Left lung (tissue), 4 donors: ENCODE measurements at regions not wholly inside any gene's neighbourhood (a gene's known extent, or its start where the extent isn't known, plus 50 kb on each side); places are given as distances from the start of the nearest gene placed in this dataset.

Experiments
- ATAC-seq: fragments of 200-7000 bp; cut with Tn5 transposase; one replicate; pipeline ENCODE4 v1.9.1; 2020; ENCODE audit warnings: moderate library complexity
- DNase-seq, 4 donors: peaks; one replicate each; pipeline ENCODE4 v3.0.0-alpha.2; 2013 to 2020
- H3K27ac ChIP-seq, 2 donors: fragments of 200-600 bp; sonication (generic) in 1 of 2; one replicate each; pipeline versions ENCODE4 v1.5.0 to v1.8.0; 2020 to 2021
- H3K27me3 ChIP-seq, 2 donors: fragments of 200-600 bp; sonication (generic) in 1 of 2; one replicate each; pipeline versions ENCODE4 v1.5.0 to v1.8.0; 2020 to 2021
- H3K36me3 ChIP-seq, 2 donors: fragments of 200-600 bp; sonication (generic) in 1 of 2; one replicate each; pipeline versions ENCODE4 v1.5.0 to v1.8.0; 2020 to 2021
- H3K4me1 ChIP-seq, 2 donors: fragments of 200-600 bp; one replicate each; pipeline ENCODE4 v1.8.0; 2021
- H3K4me3 ChIP-seq, 2 donors: fragments of 200-600 bp; sonication (generic) in 1 of 2; one replicate each; pipeline versions ENCODE4 v1.5.0 to v1.8.0; 2020 to 2021; ENCODE audit warnings: mild to moderate bottlenecking in 1 of 2
- H3K9me3 ChIP-seq, 2 donors: fragments of 200-600 bp; sonication (generic) in 1 of 2; one replicate each; pipeline versions ENCODE4 v1.5.0 to v1.8.0; 2020 to 2021
- CTCF ChIP-seq, 2 donors: fragments of 200-600 bp; sonication (generic) in 1 of 2; IDR thresholded peaks; one replicate each; pipeline versions ENCODE4 v1.5.0 to v1.8.0; 2021; ENCODE audit warnings: antibody characterized with exemption in 2 of 2
- intact Hi-C, 2 donors: fragments of 100-400 bp; cut with DNase I; formaldehyde crosslinking; loops; one replicate each; pipeline versions ENCODE4 v1.11.2 to v1.14.2; 2022
- donor health status: DM: no; HTN: yes; CAD: no.
- donor health status: DM: no; HTN: no; CAD: no.

- no peaks in the 10 kb centered on the region for H3K27me3 ChIP-seq
- ATAC-seq (no peak), DNase-seq (no peak)
- no peak for TF ChIP-seq CTCF (IDR thresholded peaks at IDR 0.05)
- intact Hi-C loops = no loop called here
- no peaks in the 10 kb centered on the region for H3K4me1 ChIP-seq
- H3K27ac ChIP-seq = no peak overlapping the region
- no peaks in the 10 kb centered on the region for H3K36me3 ChIP-seq
- H3K9me3 ChIP-seq = no peaks in the 10 kb centered on the region
- H3K4me3 ChIP-seq = no peak overlapping the region
Measured at GRCh38 chr1:55646181-55646580, 431.0 kb upstream of the USP24 start.

GRCh38 chr1:55645270-55645669 lies 430.1 kb upstream of the USP24 start:
- no peak for ATAC-seq
- Histone ChIP-seq H3K27me3 (no peaks in the 10 kb centered on the region), H3K4me3 (no peak overlapping the region), H3K36me3 (no peaks in the 10 kb centered on the region), H3K9me3 (no peaks in the 10 kb centered on the region), H3K27ac (no peak overlapping the region), H3K4me1 (no peaks in the 10 kb centered on the region)
- DNase-seq = no peak
- intact Hi-C loops = no loop called here
- TF ChIP-seq CTCF (IDR thresholded peaks at IDR 0.05) = no peak

GRCh38 chr1:55641947-55642346 lies 426.8 kb upstream of the USP24 start:
- no peak for DNase-seq
- H3K9me3 ChIP-seq = no peaks in the 10 kb centered on the region
- intact Hi-C loops = no loop called here
- no peak overlapping the region for H3K4me3 ChIP-seq
- no peak for TF ChIP-seq CTCF (IDR thresholded peaks at IDR 0.05)
- H3K36me3 ChIP-seq = no peaks in the 10 kb centered on the region
- no peaks in the 10 kb centered on the region for H3K27me3 ChIP-seq
- no peak for ATAC-seq
- H3K4me1 ChIP-seq = no peaks in the 10 kb centered on the region
- no peak overlapping the region for H3K27ac ChIP-seq

- intact Hi-C loops = no loop called here
- peak overlapping the region in 1 of 2 donors; percentile 27 for H3K27ac ChIP-seq
- no peaks in the 10 kb centered on the region for H3K9me3 ChIP-seq
- no peak for TF ChIP-seq CTCF (IDR thresholded peaks at IDR 0.05)
- no peaks in the 10 kb centered on the region for H3K36me3 ChIP-seq
- peak; percentile 41 for ATAC-seq
- H3K27me3 ChIP-seq = no peaks in the 10 kb centered on the region
- no peaks in the 10 kb centered on the region for H3K4me1 ChIP-seq
- peak in 1 of 4 donors; percentile 58 for DNase-seq
- no peak overlapping the region for H3K4me3 ChIP-seq
Measured at GRCh38 chr1:55640708-55641473, 425.7 kb upstream of the USP24 start.

- ATAC-seq (no peak), DNase-seq (no peak)
- TF ChIP-seq CTCF (IDR thresholded peaks at IDR 0.05) = no peak
- H3K36me3 ChIP-seq = no peaks in the 10 kb centered on the region
- intact Hi-C loops = no loop called here
- H3K9me3 ChIP-seq = no peaks in the 10 kb centered on the region
- no peak overlapping the region for H3K27ac ChIP-seq
- H3K4me1 ChIP-seq = no peaks in the 10 kb centered on the region
- H3K27me3 ChIP-seq = no peaks in the 10 kb centered on the region
- no peak overlapping the region for H3K4me3 ChIP-seq
Measured at GRCh38 chr1:55639526-55639925, 424.4 kb upstream of the USP24 start.
